WTC11 (cell line): ENCODE measurements at regions not wholly inside any gene's neighbourhood (a gene's known extent, or its start where the extent isn't known, plus 50 kb on each side); places are given as distances from the start of the nearest gene placed in this dataset.

ENCODE experiments used
- TF ChIP-seq, protein P1 (sequence below): sonication (generic); formaldehyde crosslinking; IDR thresholded peaks from 2 replicates; pipeline ENCODE4 v1.8.1; 2023; ENCODE audit warnings: mild to moderate bottlenecking, missing genetic modification reagents
- TF ChIP-seq, protein P2 (sequence below): fragments of 200-600 bp; IDR thresholded peaks from 2 replicates; pipeline ENCODE4 v1.8.0; 2022; ENCODE audit warnings: antibody characterized with exemption

DNA sequence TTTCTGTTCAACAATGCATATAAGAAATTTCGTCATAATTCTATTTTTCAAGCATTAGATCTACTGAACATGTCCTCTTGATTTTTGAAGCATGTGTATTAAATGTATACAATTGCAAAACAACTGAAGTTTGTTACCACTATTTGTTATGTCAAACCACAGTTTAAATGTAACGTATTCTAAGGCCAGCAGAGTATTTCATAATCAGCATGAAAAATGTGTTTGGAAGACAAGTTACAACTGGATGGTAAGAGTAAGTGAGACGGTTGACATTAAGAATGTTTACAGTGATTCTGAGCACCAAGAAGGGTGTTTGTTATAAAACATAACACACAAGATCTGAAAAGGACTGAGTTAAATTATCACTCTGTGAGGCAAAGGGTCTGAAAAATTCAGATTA is 738.4 kb downstream of the PLOD2 start:
- TF ChIP-seq, protein P1, sequence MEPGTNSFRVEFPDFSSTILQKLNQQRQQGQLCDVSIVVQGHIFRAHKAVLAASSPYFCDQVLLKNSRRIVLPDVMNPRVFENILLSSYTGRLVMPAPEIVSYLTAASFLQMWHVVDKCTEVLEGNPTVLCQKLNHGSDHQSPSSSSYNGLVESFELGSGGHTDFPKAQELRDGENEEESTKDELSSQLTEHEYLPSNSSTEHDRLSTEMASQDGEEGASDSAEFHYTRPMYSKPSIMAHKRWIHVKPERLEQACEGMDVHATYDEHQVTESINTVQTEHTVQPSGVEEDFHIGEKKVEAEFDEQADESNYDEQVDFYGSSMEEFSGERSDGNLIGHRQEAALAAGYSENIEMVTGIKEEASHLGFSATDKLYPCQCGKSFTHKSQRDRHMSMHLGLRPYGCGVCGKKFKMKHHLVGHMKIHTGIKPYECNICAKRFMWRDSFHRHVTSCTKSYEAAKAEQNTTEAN, result no peak
- TF ChIP-seq, protein P2, sequence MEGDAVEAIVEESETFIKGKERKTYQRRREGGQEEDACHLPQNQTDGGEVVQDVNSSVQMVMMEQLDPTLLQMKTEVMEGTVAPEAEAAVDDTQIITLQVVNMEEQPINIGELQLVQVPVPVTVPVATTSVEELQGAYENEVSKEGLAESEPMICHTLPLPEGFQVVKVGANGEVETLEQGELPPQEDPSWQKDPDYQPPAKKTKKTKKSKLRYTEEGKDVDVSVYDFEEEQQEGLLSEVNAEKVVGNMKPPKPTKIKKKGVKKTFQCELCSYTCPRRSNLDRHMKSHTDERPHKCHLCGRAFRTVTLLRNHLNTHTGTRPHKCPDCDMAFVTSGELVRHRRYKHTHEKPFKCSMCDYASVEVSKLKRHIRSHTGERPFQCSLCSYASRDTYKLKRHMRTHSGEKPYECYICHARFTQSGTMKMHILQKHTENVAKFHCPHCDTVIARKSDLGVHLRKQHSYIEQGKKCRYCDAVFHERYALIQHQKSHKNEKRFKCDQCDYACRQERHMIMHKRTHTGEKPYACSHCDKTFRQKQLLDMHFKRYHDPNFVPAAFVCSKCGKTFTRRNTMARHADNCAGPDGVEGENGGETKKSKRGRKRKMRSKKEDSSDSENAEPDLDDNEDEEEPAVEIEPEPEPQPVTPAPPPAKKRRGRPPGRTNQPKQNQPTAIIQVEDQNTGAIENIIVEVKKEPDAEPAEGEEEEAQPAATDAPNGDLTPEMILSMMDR, result no peak
